GM21528 (cell line): ENCODE measurements at regions not wholly inside any gene's neighbourhood (a gene's known extent, or its start where the extent isn't known, plus 50 kb on each side); places are given as distances from the start of the nearest gene placed in this dataset.

ENCODE experiments used
- ATAC-seq: cut with Tn5 transposase; IDR thresholded peaks from one replicate; pipeline ENCODE4 v1.9.1; 2021; ENCODE audit warnings: mild to moderate bottlenecking, moderate library complexity; ENCODE audit not compliant: unreplicated experiment, low FRiP score

GRCh38 chr2:22253171-22253570 is 1129.4 kb downstream of the TDRD15 start:
- no peak for ATAC-seq

- ATAC-seq, result no peak
Measured at GRCh38 chr2:22261165-22261564, 1123.8 kb upstream of the KLHL29 start.

- no peak for ATAC-seq
Measured at GRCh38 chr2:22270341-22270740, 1114.6 kb upstream of the KLHL29 start.

- no peak for ATAC-seq
Measured at GRCh38 chr2:22273853-22274252, 1111.1 kb upstream of the KLHL29 start.

- ATAC-seq, result no peak
Measured at GRCh38 chr2:22274661-22275060, 1110.3 kb upstream of the KLHL29 start.

- ATAC-seq, result no peak
Measured at GRCh38 chr2:22276696-22277095, 1108.3 kb upstream of the KLHL29 start.

- ATAC-seq, result no peak
Measured at GRCh38 chr2:22279541-22279940, 1105.4 kb upstream of the KLHL29 start.

- ATAC-seq, result no peak
Measured at GRCh38 chr2:22281033-22281432, 1103.9 kb upstream of the KLHL29 start.

- ATAC-seq, result no peak
Measured at GRCh38 chr2:22282220-22282619, 1102.8 kb upstream of the KLHL29 start.

- no peak for ATAC-seq
Measured at GRCh38 chr2:22282916-22283315, 1102.1 kb upstream of the KLHL29 start.

GRCh38 chr2:22283436-22283835 is 1101.5 kb upstream of the KLHL29 start:
- no peak for ATAC-seq

GRCh38 chr2:22290302-22290701 is 1094.7 kb upstream of the KLHL29 start:
- ATAC-seq, result no peak

- no peak for ATAC-seq
Measured at GRCh38 chr2:22290909-22291473, 1094.0 kb upstream of the KLHL29 start.

GRCh38 chr2:22301228-22301627 is 1083.8 kb upstream of the KLHL29 start:
- no peak for ATAC-seq

- no peak for ATAC-seq
Measured at GRCh38 chr2:22326250-22326649, 1058.7 kb upstream of the KLHL29 start.

- no peak for ATAC-seq
Measured at GRCh38 chr2:22329211-22330154, 1055.5 kb upstream of the KLHL29 start.

GRCh38 chr2:22336414-22336813 is 1048.6 kb upstream of the KLHL29 start:
- ATAC-seq, result no peak

- no peak for ATAC-seq
Measured at GRCh38 chr2:22340716-22341115, 1044.3 kb upstream of the KLHL29 start.

GRCh38 chr2:22347306-22347705 is 1037.7 kb upstream of the KLHL29 start:
- ATAC-seq, result no peak

- ATAC-seq, result no peak
Measured at GRCh38 chr2:22350621-22351020, 1034.4 kb upstream of the KLHL29 start.

- ATAC-seq, result no peak
Measured at GRCh38 chr2:22355816-22356433, 1029.1 kb upstream of the KLHL29 start.
